GM12878 (cell line): ENCODE measurements at regions not wholly inside any gene's neighbourhood (a gene's known extent, or its start where the extent isn't known, plus 50 kb on each side); places are given as distances from the start of the nearest gene placed in this dataset.

ENCODE experiments used
- ATAC-seq: fragments of 200-7000 bp; cut with Tn5 transposase; 3 replicates; pipeline ENCODE4 v1.9.1; 2020; ENCODE audit warnings: mild to moderate bottlenecking, moderate library complexity
- BruUV-seq: library from RNA; stranded (reverse); fragments of 400-500 nt; replicated peaks from 2 replicates; lab custom pipeline; 2021; lab: Mats Ljungman, UMichigan
- CTCF ChIA-PET: fragments of 300-600 bp; sonication (Branson Sonifier 250); formaldehyde crosslinking; extraction: SDS; loops from one replicate; lab custom pipeline; 2021; ENCODE audit warnings: inconsistent platforms; lab: Yijun Ruan, JAX
- POLR2A ChIA-PET: fragments of 350-600 bp; formaldehyde crosslinking; extraction: SDS; loops from one replicate; lab custom pipeline; 2021; ENCODE audit warnings: inconsistent platforms; lab: Charles Lee
- RAD21 ChIA-PET: fragments of 300-600 bp; sonication (Branson Sonifier 250); formaldehyde crosslinking; loops from one replicate; lab custom pipeline; 2023; ENCODE audit warnings: antibody characterized with exemption; ENCODE audit not compliant: unreplicated experiment; lab: Charles Lee
- SMC1A ChIA-PET: fragments of 300-600 bp; sonication (Branson Sonifier 250); formaldehyde crosslinking; loops from one replicate; lab custom pipeline; 2023; ENCODE audit not compliant: unreplicated experiment, uncharacterized antibody; lab: Charles Lee
- DNase-seq: peaks from one replicate; pipeline ENCODE4 v3.0.0-alpha.2; 2011; ENCODE audit warnings: low read depth, low spot score
- FAIRE-seq: peaks from 3 replicates; lab custom pipeline; 2011; peaks lifted over from hg19 to GRCh38; lab: Jason Lieb, UNC
- H2AFZ ChIP-seq: 2 replicates; pipeline ENCODE4 v1.6.0; 2011; ENCODE audit warnings: low read depth, low read length, control low read depth; ENCODE audit not compliant: control insufficient read depth
- H3K27ac ChIP-seq: 2 replicates; pipeline ENCODE4 v1.5.1; 2011; ENCODE audit warnings: control low read depth; ENCODE audit not compliant: control insufficient read depth, insufficient read depth
- H3K27me3 ChIP-seq, 2 experiments: replicated peaks in 1 of 2; 2 replicates each; pipeline versions ENCODE4 v1.6.0 to v1.6.1; 2011; ENCODE audit warnings: low read length in 1 of 2; ENCODE audit not compliant: control insufficient read depth in 2 of 2, insufficient read depth in 2 of 2
- H3K36me3 ChIP-seq, 2 experiments: 2 replicates each; pipeline ENCODE4 v1.5.1; 2011; ENCODE audit warnings: low read length in 1 of 2; ENCODE audit not compliant: control insufficient read depth in 2 of 2, insufficient read depth in 2 of 2
- H3K4me1 ChIP-seq: 2 replicates; pipeline ENCODE4 v1.6.1; 2011; ENCODE audit warnings: mild to moderate bottlenecking, low read length, moderate library complexity, mixed read lengths; ENCODE audit not compliant: control insufficient read depth, insufficient read depth
- H3K4me2 ChIP-seq: 2 replicates; pipeline ENCODE4 v1.6.0; 2011; ENCODE audit warnings: control low read depth; ENCODE audit not compliant: control insufficient read depth, insufficient read depth
- H3K4me3 ChIP-seq: fragments of 200-600 bp; sonication (generic); 2 replicates; pipeline ENCODE4 v1.5.1; 2016
- H3K79me2 ChIP-seq: 2 replicates; pipeline ENCODE4 v1.6.0; 2011; ENCODE audit warnings: low read length; ENCODE audit not compliant: control insufficient read depth, insufficient read depth
- H3K9ac ChIP-seq: 2 replicates; pipeline ENCODE4 v1.8.0; 2011; ENCODE audit warnings: low read length, control low read depth, mixed read lengths; ENCODE audit not compliant: control insufficient read depth, insufficient read depth
- H3K9me3 ChIP-seq: replicated peaks from 3 replicates; pipeline ENCODE4 v1.5.1; 2011; ENCODE audit warnings: mild to moderate bottlenecking, low read length; ENCODE audit not compliant: control insufficient read depth, insufficient read depth
- H4K20me1 ChIP-seq: 2 replicates; pipeline ENCODE4 v1.6.0; 2011; ENCODE audit not compliant: control insufficient read depth, insufficient read depth
- ASH2L ChIP-seq: fragments of 300-600, 200-600 bp; sonication (generic); IDR thresholded peaks from 2 replicates; pipeline ENCODE4 v1.6.1; 2017; ENCODE audit warnings: low read depth, mild to moderate bottlenecking, borderline replicate concordance
- CHD2 ChIP-seq: IDR thresholded peaks from 2 replicates; pipeline ENCODE4 v1.6.1; 2011; ENCODE audit warnings: low read depth, low read length, improper control_type of control experiment, borderline replicate concordance
- CHD4 ChIP-seq: fragments of 200-600 bp; sonication (generic); IDR thresholded peaks from 2 replicates; pipeline ENCODE4 v1.6.1; 2016; ENCODE audit warnings: mild to moderate bottlenecking
- IRF4 ChIP-seq: IDR thresholded peaks from 2 replicates; pipeline ENCODE4 v1.6.1; 2011; ENCODE audit warnings: low read depth, low read length
- MXI1 ChIP-seq: fragments of 150-350 bp; IDR thresholded peaks from 2 replicates; pipeline ENCODE4 v1.6.1; 2011; ENCODE audit warnings: low read depth, mild to moderate bottlenecking, inconsistent platforms, low read length, improper control_type of control experiment
- NBN ChIP-seq: fragments of 450-650 bp; IDR thresholded peaks from 2 replicates; pipeline ENCODE4 v1.6.1; 2016
- NFIC ChIP-seq: IDR thresholded peaks from 2 replicates; pipeline ENCODE4 v1.6.1; 2012; ENCODE audit warnings: low read depth, mild to moderate bottlenecking, inconsistent platforms, low read length, moderate library complexity
- RB1 ChIP-seq: fragments of 450-650 bp; formaldehyde crosslinking; IDR thresholded peaks from 2 replicates; pipeline ENCODE4 v1.6.1; 2017; ENCODE audit warnings: mild to moderate bottlenecking, borderline replicate concordance
- SIN3A ChIP-seq: IDR thresholded peaks from 2 replicates; pipeline ENCODE4 v1.6.1; 2012; ENCODE audit warnings: low read depth, low read length, improper control_type of control experiment
- TARDBP ChIP-seq: IDR thresholded peaks from 2 replicates; pipeline ENCODE4 v1.6.1; 2016; ENCODE audit warnings: borderline replicate concordance
- ZNF207 ChIP-seq: fragments of 450-650 bp; IDR thresholded peaks from 2 replicates; pipeline ENCODE4 v1.6.1; 2014; ENCODE audit warnings: antibody characterized with exemption, mild to moderate bottlenecking, borderline replicate concordance
- ZNF592 ChIP-seq: fragments of 450-650 bp; IDR thresholded peaks from 2 replicates; pipeline ENCODE4 v1.6.1; 2017; ENCODE audit warnings: mild to moderate bottlenecking, moderate library complexity
- in situ Hi-C: fragments of 300-500 bp; cut with MboI; formaldehyde crosslinking; loops from 9 replicates; pipeline ENCODE4 v1.14.3; 2018; ENCODE audit warnings: mixed read lengths
- intact Hi-C: fragments of 100-400 bp; cut with micrococcal nuclease; formaldehyde crosslinking; loops from one replicate; pipeline ENCODE4 v1.14.2; 2022; ENCODE audit not compliant: unreplicated experiment
- TF ChIP-seq, protein P1 (sequence below): IDR thresholded peaks from 2 replicates; pipeline ENCODE4 v1.6.1; 2012; ENCODE audit warnings: low read depth, low read length, improper control_type of control experiment

DNA sequence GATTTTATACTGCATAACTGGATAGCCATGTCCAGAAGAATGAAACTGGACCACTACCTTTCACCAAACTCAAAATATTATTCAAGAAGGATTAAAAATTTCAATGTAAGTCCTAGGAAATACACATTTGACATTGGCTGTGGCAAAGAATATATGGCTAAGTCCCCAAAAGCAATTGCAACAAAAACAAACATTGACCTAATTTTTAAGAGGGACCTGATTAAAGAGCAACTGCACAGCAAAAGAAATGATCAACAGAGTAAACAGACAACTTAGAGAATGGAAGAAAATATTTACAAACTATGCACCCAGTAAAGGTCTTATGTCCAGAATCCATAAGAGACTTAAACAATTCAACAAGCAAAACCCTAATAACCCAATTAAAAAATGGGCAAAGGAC, 1313.0 kb upstream of the GBE1 start:
- SMC1A ChIA-PET = no interaction called here
- intact Hi-C loops (no loop called here), in situ Hi-C loops (no loop called here)
- POLR2A ChIA-PET = no interaction called here
- no peak for FAIRE-seq
- Histone ChIP-seq H3K27me3 (no peaks in the 10 kb centered on the region), H3K27ac (no peak overlapping the region), H4K20me1 (no peaks in the 10 kb centered on the region), H3K36me3 (no peaks in the 10 kb centered on the region), H3K79me2 (no peaks in the 10 kb centered on the region), H3K4me3 (no peak overlapping the region), H3K9ac (no peak overlapping the region), H3K9me3 (no peaks in the 10 kb centered on the region), H2AFZ (no peak overlapping the region), H3K4me2 (no peak overlapping the region), H3K4me1 (no peaks in the 10 kb centered on the region)
- CTCF ChIA-PET = no interaction called here
- no peak for ATAC-seq
- RAD21 ChIA-PET = no interaction called here
- no TSS peak for BruUV-seq
- no peak for DNase-seq
- TF ChIP-seq TARDBP (no peak), MXI1 (no peak), ZNF592 (no peak), ASH2L (no peak), IRF4 (no peak), CHD4 (no peak), ZNF207 (no peak), SIN3A (no peak), NBN (no peak), CHD2 (no peak), NFIC (no peak), RB1 (no peak)
- TF ChIP-seq, protein P1, sequence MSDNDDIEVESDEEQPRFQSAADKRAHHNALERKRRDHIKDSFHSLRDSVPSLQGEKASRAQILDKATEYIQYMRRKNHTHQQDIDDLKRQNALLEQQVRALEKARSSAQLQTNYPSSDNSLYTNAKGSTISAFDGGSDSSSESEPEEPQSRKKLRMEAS = no peak
